Kidney capillary endothelial cell (primary cell): ENCODE measurements at regions not wholly inside any gene's neighbourhood (a gene's known extent, or its start where the extent isn't known, plus 50 kb on each side); places are given as distances from the start of the nearest gene placed in this dataset.
"Not testable (repeated sequence)": the region's sequence is repeated elsewhere in the genome, so short reads cannot be mapped to it uniquely, and the experiment has no call there.

Experiments used
- DNase-seq: peaks from one replicate; pipeline ENCODE4 v3.0.0-alpha.2; 2018; ENCODE audit warnings: low spot score

GRCh38 chr1:47661040-47661439, 223.2 kb downstream of the FOXD2 start:
- no peak for DNase-seq

- no peak for DNase-seq
These were observed 224.2 kb downstream of the FOXD2 start for GRCh38 chr1:47662068-47662467.

GRCh38 chr1:47663286-47663685, 225.4 kb downstream of the FOXD2 start:
- no peak for DNase-seq

- no peak for DNase-seq
These were observed 226.5 kb downstream of the FOXD2 start for GRCh38 chr1:47664356-47664755.

- not testable (repeated sequence) for DNase-seq
These were observed 227.1 kb downstream of the FOXD2 start for GRCh38 chr1:47664896-47665295.

GRCh38 chr1:47669081-47669585, 231.3 kb downstream of the FOXD2 start:
- no peak for DNase-seq

GRCh38 chr1:47672622-47673021, 234.8 kb downstream of the FOXD2 start:
- no peak for DNase-seq

- DNase-seq, result no peak
These were observed 236.3 kb downstream of the FOXD2 start for GRCh38 chr1:47674189-47674588.

- DNase-seq, result no peak
These were observed 237.3 kb downstream of the FOXD2 start for GRCh38 chr1:47675047-47675675.

GRCh38 chr1:47675721-47676120, 237.9 kb downstream of the FOXD2 start:
- DNase-seq, result no peak

- no peak for DNase-seq
These were observed 238.6 kb downstream of the FOXD2 start for GRCh38 chr1:47676311-47677054.

- no peak for DNase-seq
These were observed 239.5 kb downstream of the FOXD2 start for GRCh38 chr1:47677241-47677940.

- DNase-seq, result no peak
These were observed 240.7 kb downstream of the FOXD2 start for GRCh38 chr1:47678464-47678980.

- DNase-seq, result no peak
These were observed 241.5 kb downstream of the FOXD2 start for GRCh38 chr1:47679301-47679791.

GRCh38 chr1:47679826-47680225, 242.0 kb downstream of the FOXD2 start:
- no peak for DNase-seq

- no peak for DNase-seq
These were observed 243.1 kb downstream of the FOXD2 start for GRCh38 chr1:47680815-47681475.

GRCh38 chr1:47681735-47682134, 243.9 kb downstream of the FOXD2 start:
- no peak for DNase-seq

GRCh38 chr1:47682198-47682597, 244.4 kb downstream of the FOXD2 start:
- DNase-seq, result no peak

GRCh38 chr1:47682786-47683350, 245.0 kb downstream of the FOXD2 start:
- no peak for DNase-seq

- no peak for DNase-seq
These were observed 245.6 kb downstream of the FOXD2 start for GRCh38 chr1:47683401-47683800.

- DNase-seq, result no peak
These were observed 246.7 kb downstream of the FOXD2 start for GRCh38 chr1:47684518-47684917.
